ENCODE measurements at regions not wholly inside any gene's neighbourhood (a gene's known extent, or its start where the extent isn't known, plus 50 kb on each side); places are given as distances from the start of the nearest gene placed in this dataset.

GRCh38 chr16:26715969-26716368 is 350.8 kb upstream of the C16orf82 start:
- Histone ChIP-seq H3K9me3 (ENCODE audit: low read length) (no peaks in the 10 kb centered on the region), H3K4me3 (replicated peaks in 1 of 3; ENCODE audit: insufficient read depth in 1 of 3, low read depth in 2 of 3, low read length in 3 of 3) (no peak overlapping the region), H3K36me3 (replicated peaks in 1 of 2; ENCODE audit: control insufficient read depth in 1 of 2, insufficient read depth in 2 of 2, low read length in 2 of 2) (no peaks in the 10 kb centered on the region), H3K27ac (ENCODE audit: extremely low read length, insufficient read depth, low read length) (no peak overlapping the region), H3K79me2 (ENCODE audit: insufficient read depth, low read length) (no peaks in the 10 kb centered on the region), H3K4me2 (ENCODE audit: low read depth, low read length) (no peak overlapping the region), H4K20me1 (ENCODE audit: insufficient read depth, low read length) (no peaks in the 10 kb centered on the region), H3K9ac (ENCODE audit: insufficient read depth, low read depth, low read length) (no peak overlapping the region), H3K4me1 (ENCODE audit: insufficient read depth, low read length) (no peaks in the 10 kb centered on the region), H3K27me3 (ENCODE audit: control insufficient read depth in 1 of 2, insufficient read depth in 2 of 2, low read length in 2 of 2) (peaks cover 0 to 4% of the 10 kb centered on the region in 2 experiments; a peak in 2 of 5 replicates), H2AFZ (ENCODE audit: low read length) (no peak overlapping the region)
- intact Hi-C loops (cut with micrococcal nuclease; ENCODE audit: unreplicated experiment): no loop called here
- ChIA-PET POLR2A (no interaction called here), CTCF (ENCODE audit: low intra/inter-chr PET ratio, low total read pairs) (no interaction called here)
- TF ChIP-seq ZNF101 (CRISPR knock-in tag; IDR thresholded peaks at IDR 0.05; ENCODE audit: borderline replicate concordance, low read depth) (no peak), ZNF549 (CRISPR knock-in tag; IDR thresholded peaks at IDR 0.05) (no peak), ZNF20 (CRISPR knock-in tag; IDR thresholded peaks at IDR 0.05) (no peak), GABPA (IDR thresholded peaks at IDR 0.05; ENCODE audit: low read depth, low read length) (no peak), GABPA (CRISPR knock-in tag; IDR thresholded peaks at IDR 0.05; ENCODE audit: low read depth) (no peak), RARA (CRISPR knock-in tag; IDR thresholded peaks at IDR 0.05) (no peak), SIX1 (CRISPR knock-in tag; IDR thresholded peaks at IDR 0.05; ENCODE audit: borderline replicate concordance) (no peak), ZNF180 (CRISPR knock-in tag; IDR thresholded peaks at IDR 0.05; ENCODE audit: borderline replicate concordance, low read depth) (no peak), ZNF768 (CRISPR knock-in tag; IDR thresholded peaks at IDR 0.05) (peak; percentile 44; the same call in 1 of the 2 replicates)
- in situ Hi-C loops (cut with HindIII; ENCODE audit: extremely low pct_ligation_motif_present, low pct_unique_long_range_greater_than_20kb): no loop called here
- 24% methylated on average over 1 of the region's 1 CpG for WGBS (ENCODE audit: low lambda C conversion rate)
- ATAC-seq: no peak
- no peak for FAIRE-seq
- no TSS peak for BruUV-seq (replicated peaks)
- no peak for DNase-seq (ENCODE audit: low spot score)

- H3K4me1 ChIP-seq (ENCODE audit: insufficient read depth, low read length): no peaks in the 10 kb centered on the region
- no peak overlapping the region for H3K4me3 ChIP-seq (replicated peaks in 1 of 3; ENCODE audit: insufficient read depth in 1 of 3, low read depth in 2 of 3, low read length in 3 of 3)
- no peak overlapping the region for H2AFZ ChIP-seq (ENCODE audit: low read length)
- in situ Hi-C loops (cut with HindIII; ENCODE audit: extremely low pct_ligation_motif_present, low pct_unique_long_range_greater_than_20kb) (no loop called here), intact Hi-C loops (cut with micrococcal nuclease; ENCODE audit: unreplicated experiment) (no loop called here)
- BruUV-seq (replicated peaks): no TSS peak
- DNase-seq (ENCODE audit: low spot score) (no peak), FAIRE-seq (no peak), ATAC-seq (no peak)
- no peak overlapping the region for H3K4me2 ChIP-seq (ENCODE audit: low read depth, low read length)
- POLR2A ChIA-PET: no interaction called here
- no peaks in the 10 kb centered on the region for H3K27me3 ChIP-seq (ENCODE audit: control insufficient read depth in 1 of 2, insufficient read depth in 2 of 2, low read length in 2 of 2)
- no peak overlapping the region for H3K27ac ChIP-seq (ENCODE audit: extremely low read length, insufficient read depth, low read length)
- CTCF ChIA-PET (ENCODE audit: low intra/inter-chr PET ratio, low total read pairs): no interaction called here
- 23% methylated on average over 5 of the region's 5 CpGs for WGBS (ENCODE audit: low lambda C conversion rate)
- H3K36me3 ChIP-seq (replicated peaks in 1 of 2; ENCODE audit: control insufficient read depth in 1 of 2, insufficient read depth in 2 of 2, low read length in 2 of 2): no peaks in the 10 kb centered on the region
- H3K9ac ChIP-seq (ENCODE audit: insufficient read depth, low read depth, low read length): no peak overlapping the region
- no peaks in the 10 kb centered on the region for H3K9me3 ChIP-seq (ENCODE audit: low read length)
- no peaks in the 10 kb centered on the region for H3K79me2 ChIP-seq (ENCODE audit: insufficient read depth, low read length)
- no peak for TF ChIP-seq ZNF574 (CRISPR knock-in tag; IDR thresholded peaks at IDR 0.05)
- no peak for TF ChIP-seq ZNF484 (CRISPR knock-in tag; IDR thresholded peaks at IDR 0.05; ENCODE audit: borderline replicate concordance, low read depth)
- TF ChIP-seq SRSF4 (IDR thresholded peaks at IDR 0.05; ENCODE audit: low read depth, low read length, poor library complexity, severe bottlenecking): no peak
- TF ChIP-seq ZSCAN25 (CRISPR knock-in tag; IDR thresholded peaks at IDR 0.05): no peak
- TF ChIP-seq BCL6 (CRISPR knock-in tag; IDR thresholded peaks at IDR 0.05): no peak
- TF ChIP-seq ZMYM3 (CRISPR knock-in tag; IDR thresholded peaks at IDR 0.05): no peak
- no peak for TF ChIP-seq GLMP (CRISPR knock-in tag; IDR thresholded peaks at IDR 0.05; ENCODE audit: borderline replicate concordance)
- TF ChIP-seq STAG1 (CRISPR knock-in tag; IDR thresholded peaks at IDR 0.05): no peak
- H4K20me1 ChIP-seq (ENCODE audit: insufficient read depth, low read length): no peaks in the 10 kb centered on the region
Measured at GRCh38 chr16:26717826-26718225, 348.9 kb upstream of the C16orf82 start.

All from HepG2 (cell line).